Mucosa of stomach (tissue), 1 donor: ENCODE measurements at regions not wholly inside any gene's neighbourhood (a gene's known extent, or its start where the extent isn't known, plus 50 kb on each side); places are given as distances from the start of the nearest gene placed in this dataset.

Experiments
- H3K27me3 ChIP-seq: one replicate; pipeline ENCODE4 v1.7.0; 2013; ENCODE audit warnings: mild to moderate bottlenecking, low read length; ENCODE audit not compliant: control insufficient read depth, insufficient read depth
- H3K36me3 ChIP-seq: one replicate; pipeline ENCODE4 v1.7.0; 2013; ENCODE audit warnings: low read length; ENCODE audit not compliant: control insufficient read depth, insufficient read depth
- H3K4me1 ChIP-seq: one replicate; pipeline ENCODE4 v1.7.0; 2013; ENCODE audit warnings: mild to moderate bottlenecking, low read length; ENCODE audit not compliant: control insufficient read depth, insufficient read depth
- H3K4me3 ChIP-seq: one replicate; pipeline ENCODE4 v1.7.0; 2013; ENCODE audit warnings: low read length
- H3K9ac ChIP-seq: one replicate; pipeline ENCODE4 v1.7.0; 2013; ENCODE audit warnings: mild to moderate bottlenecking, low read length, moderate library complexity
- H3K9me3 ChIP-seq: one replicate; pipeline ENCODE4 v1.7.0; 2013; ENCODE audit warnings: mild to moderate bottlenecking, low read length, moderate library complexity; ENCODE audit not compliant: control insufficient read depth
- donor health status: Pancreatic carcinoma.

DNA sequence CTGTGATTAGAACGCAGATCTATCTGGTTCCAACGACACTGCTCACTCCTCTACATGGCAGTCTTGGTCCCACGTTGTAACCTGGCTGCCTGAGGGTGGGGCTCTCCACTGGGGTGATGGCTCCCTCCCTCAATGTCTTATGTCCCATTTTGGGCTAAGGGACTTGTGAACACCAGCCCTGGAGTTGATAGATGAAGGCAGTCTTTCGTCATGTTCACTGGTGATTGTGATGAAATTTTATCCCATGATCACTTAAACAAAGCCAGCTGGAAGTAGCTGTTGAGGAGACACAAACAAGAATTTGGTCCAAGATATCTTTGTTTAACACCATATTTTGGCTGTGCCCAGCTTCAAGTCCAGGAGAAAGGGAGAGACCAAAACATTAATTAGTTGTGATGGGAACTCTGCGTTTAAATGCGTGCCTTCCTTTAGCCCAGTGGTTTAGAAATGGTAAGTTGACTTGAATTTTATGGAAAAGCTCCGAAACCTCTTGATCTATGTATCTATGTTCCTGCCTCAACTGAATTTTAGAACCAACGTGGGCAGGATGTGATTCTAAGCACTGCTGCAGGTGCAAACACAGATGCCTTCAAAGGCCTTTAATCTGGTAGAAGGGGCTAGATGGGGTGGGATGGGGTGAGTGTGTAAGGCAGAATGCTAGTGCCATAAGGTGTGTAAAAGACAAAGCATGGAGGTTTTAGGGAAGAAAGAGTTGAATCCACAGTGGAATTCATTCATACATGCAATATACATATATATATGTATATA is 186.8 kb upstream of the IRX3 start:
- Histone ChIP-seq H3K27me3 (no peaks in the 10 kb centered on the region), H3K4me1 (no peaks in the 10 kb centered on the region), H3K4me3 (no peak overlapping the region), H3K36me3 (no peaks in the 10 kb centered on the region), H3K9ac (no peak overlapping the region), H3K9me3 (no peaks in the 10 kb centered on the region)

DNA sequence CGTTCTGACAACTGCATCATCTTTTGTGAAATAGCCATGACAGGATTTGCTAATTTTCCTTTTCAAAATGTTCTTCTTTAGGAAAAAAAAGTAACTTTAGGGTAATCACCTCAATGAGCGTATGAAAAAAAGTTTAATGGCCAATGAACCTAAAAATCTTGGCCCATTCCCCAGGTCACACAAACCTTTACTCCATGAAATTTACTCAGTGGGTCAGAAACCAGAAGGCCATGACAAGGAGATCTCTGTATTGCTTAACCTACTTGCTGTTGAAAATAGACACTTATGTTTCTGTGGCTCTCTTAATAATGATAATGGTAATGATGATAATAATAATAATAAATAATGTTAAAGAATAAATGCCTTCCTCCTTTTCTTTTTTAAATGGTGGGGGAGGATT is 180.8 kb upstream of the IRX3 start:
- H3K4me1 ChIP-seq = no peaks in the 10 kb centered on the region
- no peak overlapping the region for H3K4me3 ChIP-seq
- H3K9ac ChIP-seq = no peak overlapping the region
- H3K9me3 ChIP-seq = no peaks in the 10 kb centered on the region
- no peaks in the 10 kb centered on the region for H3K27me3 ChIP-seq
- no peaks in the 10 kb centered on the region for H3K36me3 ChIP-seq

DNA sequence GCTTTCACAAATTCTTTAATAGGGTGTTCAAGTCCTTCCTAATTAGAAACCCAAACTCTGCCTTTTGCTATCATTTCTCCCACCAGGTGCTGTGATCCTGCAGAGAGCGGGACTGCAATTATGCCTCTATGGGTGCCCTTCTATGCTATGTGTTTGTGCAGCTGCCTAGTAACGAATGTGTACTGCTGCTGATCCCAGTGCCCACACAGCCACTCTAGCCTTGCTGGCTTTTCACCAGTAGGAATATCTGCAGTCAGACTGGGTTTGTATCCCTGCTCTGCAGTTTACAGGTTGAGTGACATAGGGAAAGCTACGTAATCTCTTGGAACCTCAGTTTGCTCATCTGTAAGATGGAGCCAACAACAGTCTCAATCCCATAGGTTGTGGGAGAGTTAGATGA is 179.6 kb upstream of the IRX3 start:
- H3K4me1 ChIP-seq = no peaks in the 10 kb centered on the region
- no peaks in the 10 kb centered on the region for H3K9me3 ChIP-seq
- no peaks in the 10 kb centered on the region for H3K36me3 ChIP-seq

DNA sequence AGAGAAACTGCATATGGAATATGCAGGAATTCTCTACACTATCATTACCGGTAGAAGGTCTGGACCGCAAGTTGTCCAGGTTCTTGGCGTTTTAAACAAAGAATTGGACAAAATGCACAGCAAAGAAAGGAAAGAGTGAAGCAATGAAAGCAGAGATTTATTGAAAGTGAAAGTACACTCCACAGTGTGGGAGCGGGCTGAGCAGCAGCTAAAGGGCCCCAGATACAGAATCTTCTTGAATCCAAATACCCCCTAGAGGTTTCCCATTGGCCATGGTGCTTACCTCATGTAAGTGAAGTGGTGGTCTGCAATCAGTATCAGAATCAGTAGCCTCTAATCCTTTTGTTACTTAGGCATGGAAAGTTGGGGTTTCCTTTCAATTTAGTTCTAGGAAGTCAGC is 178.5 kb upstream of the IRX3 start:
- Histone ChIP-seq H3K36me3 (no peaks in the 10 kb centered on the region), H3K9me3 (no peaks in the 10 kb centered on the region), H3K27me3 (no peaks in the 10 kb centered on the region), H3K4me1 (no peaks in the 10 kb centered on the region), H3K4me3 (no peak overlapping the region), H3K9ac (no peak overlapping the region)

More for the DNA sequence above, 179.6 kb upstream of the IRX3 start:
- H3K4me3 ChIP-seq = no peak overlapping the region
- no peaks in the 10 kb centered on the region for H3K27me3 ChIP-seq
- H3K9ac ChIP-seq = no peak overlapping the region

DNA sequence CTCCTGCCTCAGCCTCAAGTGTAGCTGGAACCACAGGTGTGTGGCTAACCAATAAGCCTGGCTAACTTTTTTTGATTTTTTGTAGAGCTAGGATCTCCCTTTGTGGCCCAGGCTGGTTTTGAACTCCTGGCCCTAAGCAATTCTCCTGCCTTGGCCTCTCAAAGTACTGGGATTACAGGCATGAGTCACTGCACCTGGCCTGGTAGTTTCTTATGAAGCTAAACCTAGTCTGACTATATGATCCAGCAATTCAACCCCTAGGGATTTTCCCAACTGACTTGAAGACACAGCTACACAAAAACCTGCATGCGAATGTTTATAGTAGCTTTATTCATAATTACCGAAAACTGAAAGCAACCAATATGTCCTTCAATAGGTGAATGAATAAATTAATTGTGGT is 176.2 kb upstream of the IRX3 start:
- H3K9ac ChIP-seq = no peak overlapping the region
- no peaks in the 10 kb centered on the region for H3K36me3 ChIP-seq
- no peaks in the 10 kb centered on the region for H3K9me3 ChIP-seq
- no peaks in the 10 kb centered on the region for H3K4me1 ChIP-seq
- no peaks in the 10 kb centered on the region for H3K27me3 ChIP-seq
- no peak overlapping the region for H3K4me3 ChIP-seq

DNA sequence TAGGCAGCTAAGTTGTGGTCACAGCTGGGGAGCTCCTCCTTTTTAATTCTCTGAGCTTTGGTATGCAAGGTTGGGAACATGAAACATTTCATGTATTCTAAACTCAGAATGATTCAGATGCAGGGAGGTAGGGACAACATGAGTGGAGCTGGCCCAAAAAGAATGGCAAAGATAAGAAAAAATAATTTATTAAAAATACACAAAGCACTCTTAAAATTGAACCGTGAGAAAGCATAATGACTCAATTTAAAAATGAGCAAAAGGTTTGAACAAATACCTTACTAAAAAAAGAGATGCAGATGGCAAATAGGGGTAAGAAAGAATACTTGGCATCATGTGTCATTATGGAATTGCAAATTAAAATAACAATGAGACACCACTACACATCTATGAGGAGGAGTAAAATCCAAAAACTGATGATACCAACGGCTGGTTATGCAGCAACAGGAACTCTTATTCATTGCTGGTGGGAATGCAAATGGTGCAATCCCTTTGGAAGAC is 175.6 kb upstream of the IRX3 start:
- Histone ChIP-seq H3K9ac (no peak overlapping the region), H3K27me3 (no peaks in the 10 kb centered on the region), H3K4me3 (no peak overlapping the region), H3K4me1 (no peaks in the 10 kb centered on the region), H3K9me3 (no peaks in the 10 kb centered on the region), H3K36me3 (no peaks in the 10 kb centered on the region)

DNA sequence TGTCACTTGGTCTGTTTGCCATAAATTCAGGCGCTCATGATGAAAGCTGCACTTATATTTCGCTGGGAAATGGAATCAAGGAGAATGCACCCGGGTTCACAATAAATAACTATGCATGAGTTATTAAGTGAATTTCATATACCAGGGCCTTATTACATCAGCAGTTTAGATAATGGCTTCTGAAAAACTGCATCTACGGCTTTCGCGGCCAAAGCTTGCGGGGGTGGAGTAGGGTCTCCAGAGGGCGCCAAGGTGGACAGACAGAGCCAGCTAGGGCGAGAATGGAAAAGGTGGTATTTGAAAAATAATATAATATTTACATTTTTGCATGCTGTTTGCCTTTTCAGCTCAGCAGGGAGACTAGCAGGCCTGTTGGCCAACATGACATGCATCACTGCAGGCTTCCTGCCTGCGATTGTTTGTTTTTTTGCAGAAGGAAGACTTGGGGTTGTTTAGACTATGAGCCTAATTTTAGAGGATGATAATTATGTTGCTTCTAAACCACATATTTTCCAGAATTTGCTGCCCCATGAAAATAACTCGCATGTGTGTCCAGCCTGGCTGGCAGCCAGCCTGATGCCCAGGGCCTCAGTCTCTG is 173.8 kb upstream of the IRX3 start:
- H3K27me3 ChIP-seq = no peaks in the 10 kb centered on the region
- H3K4me3 ChIP-seq = no peak overlapping the region
- H3K36me3 ChIP-seq = no peaks in the 10 kb centered on the region
- no peaks in the 10 kb centered on the region for H3K4me1 ChIP-seq
- H3K9me3 ChIP-seq = no peaks in the 10 kb centered on the region
- no peak overlapping the region for H3K9ac ChIP-seq

DNA sequence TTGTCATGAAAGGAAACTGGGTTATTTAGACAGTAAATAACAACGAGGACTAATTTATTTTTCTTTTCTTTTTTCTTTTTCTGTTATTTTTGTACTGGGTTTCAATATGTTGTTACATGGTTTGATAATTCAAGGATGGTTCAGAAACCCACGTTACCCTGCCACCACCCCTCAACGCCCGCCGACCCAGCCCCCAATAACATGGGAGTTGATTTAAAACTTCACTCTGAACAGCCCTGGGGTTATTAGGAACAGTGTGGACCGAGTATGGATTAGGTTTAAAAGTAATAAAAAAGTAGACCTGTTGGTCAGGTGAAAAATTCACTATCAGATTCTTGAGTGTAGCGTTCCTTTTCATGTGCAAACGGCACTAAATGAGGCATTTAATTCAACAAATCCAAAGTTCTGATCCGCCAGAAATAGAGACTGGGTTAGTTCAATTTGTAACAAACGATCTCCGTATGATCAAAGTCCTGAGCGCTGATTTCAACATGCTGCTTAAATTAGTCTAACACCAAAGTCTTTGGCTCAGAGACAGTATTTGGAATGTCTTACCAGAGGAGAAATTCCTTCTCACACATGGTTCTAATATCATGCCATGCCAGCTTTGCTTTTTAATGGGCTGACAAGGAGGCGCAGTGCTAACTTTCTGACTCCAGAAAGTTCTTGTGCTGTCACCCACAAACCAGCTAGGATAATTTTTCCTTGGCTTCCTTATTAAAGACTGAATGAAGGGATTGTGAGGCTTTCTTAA is 173.1 kb upstream of the IRX3 start:
- H3K9me3 ChIP-seq = no peaks in the 10 kb centered on the region
- H3K9ac ChIP-seq = no peak overlapping the region
- no peaks in the 10 kb centered on the region for H3K36me3 ChIP-seq
- H3K4me3 ChIP-seq = no peak overlapping the region
- no peaks in the 10 kb centered on the region for H3K4me1 ChIP-seq
- no peaks in the 10 kb centered on the region for H3K27me3 ChIP-seq

DNA sequence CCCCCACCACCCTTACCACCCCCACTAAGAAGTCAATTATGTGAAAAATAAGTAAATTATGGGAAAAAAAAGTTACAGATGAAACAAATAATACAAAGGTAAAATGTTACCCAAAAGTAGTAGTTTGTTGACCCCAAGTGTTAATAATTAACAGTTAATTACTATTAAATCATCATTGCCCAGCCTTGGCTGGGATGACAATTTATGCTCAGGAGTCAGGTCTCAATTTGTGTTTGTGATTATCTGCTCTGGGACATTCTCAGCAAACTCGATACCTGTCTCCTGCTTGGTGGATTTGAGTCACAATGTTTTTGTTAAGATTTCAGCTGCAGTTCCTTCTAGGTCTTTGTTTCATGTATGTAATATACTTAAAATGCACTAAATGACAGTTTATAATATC is 172.3 kb upstream of the IRX3 start:
- no peaks in the 10 kb centered on the region for H3K27me3 ChIP-seq
- no peaks in the 10 kb centered on the region for H3K9me3 ChIP-seq
- H3K4me3 ChIP-seq = no peak overlapping the region
- no peaks in the 10 kb centered on the region for H3K4me1 ChIP-seq
- no peak overlapping the region for H3K9ac ChIP-seq
- no peaks in the 10 kb centered on the region for H3K36me3 ChIP-seq

DNA sequence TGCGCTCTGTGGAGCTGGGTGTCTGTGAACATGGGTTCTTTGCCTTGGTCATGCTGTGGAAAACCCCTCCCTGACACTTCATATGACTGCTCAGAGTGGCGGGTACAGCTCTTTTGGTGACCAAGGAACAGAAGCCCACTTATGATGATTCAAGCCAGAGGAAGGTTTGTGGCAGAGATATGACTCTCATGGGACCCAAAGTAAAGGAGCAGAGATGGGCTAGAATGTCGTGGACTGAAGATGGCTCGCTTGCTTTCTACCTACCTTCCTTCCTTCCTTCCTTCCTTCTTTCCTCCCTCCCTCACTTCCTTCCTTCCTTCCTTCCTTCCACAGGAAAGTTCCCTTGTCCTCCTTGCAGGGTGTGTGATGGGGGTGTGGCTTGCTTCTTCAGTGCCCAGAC is 169.7 kb upstream of the IRX3 start:
- Histone ChIP-seq H3K4me3 (no peak overlapping the region), H3K4me1 (no peaks in the 10 kb centered on the region), H3K9ac (no peak overlapping the region), H3K9me3 (no peaks in the 10 kb centered on the region), H3K36me3 (no peaks in the 10 kb centered on the region), H3K27me3 (no peaks in the 10 kb centered on the region)

DNA sequence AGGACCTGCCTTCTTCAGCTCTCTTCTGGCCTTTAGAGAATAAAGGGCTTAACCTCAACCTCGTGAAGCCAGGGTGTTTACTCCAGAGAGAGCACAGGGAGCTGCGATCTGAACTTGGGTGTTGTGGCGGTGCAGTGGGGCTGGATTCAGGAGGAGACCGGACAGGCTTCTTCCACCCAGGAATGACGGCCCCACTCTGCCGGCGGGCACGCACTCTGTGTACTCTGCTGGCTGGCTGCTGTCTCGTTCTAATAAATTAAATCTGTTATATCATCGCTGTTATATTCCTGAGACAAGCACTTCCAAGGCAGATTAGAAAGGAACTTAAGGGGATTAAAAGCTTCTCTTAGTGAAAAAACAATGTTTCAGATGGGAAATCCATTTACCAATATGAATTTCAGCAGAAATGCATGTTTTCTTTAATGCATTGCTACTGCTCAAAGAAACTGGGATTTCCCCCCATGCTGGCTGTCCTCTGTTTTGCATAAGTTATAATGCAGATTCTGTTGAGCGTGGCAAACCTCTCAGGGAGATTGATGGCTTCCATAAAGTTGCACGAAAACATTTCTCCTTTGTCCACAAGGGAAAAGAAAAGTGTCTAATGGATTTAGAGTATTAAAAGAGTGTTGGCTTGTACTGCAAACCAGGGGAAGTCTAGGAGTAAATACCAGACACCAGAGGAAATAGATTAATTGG is 168.6 kb upstream of the IRX3 start:
- H3K4me1 ChIP-seq = no peaks in the 10 kb centered on the region
- H3K27me3 ChIP-seq = no peaks in the 10 kb centered on the region
- no peaks in the 10 kb centered on the region for H3K36me3 ChIP-seq
- no peaks in the 10 kb centered on the region for H3K9me3 ChIP-seq
- H3K9ac ChIP-seq = no peak overlapping the region
- H3K4me3 ChIP-seq = no peak overlapping the region

DNA sequence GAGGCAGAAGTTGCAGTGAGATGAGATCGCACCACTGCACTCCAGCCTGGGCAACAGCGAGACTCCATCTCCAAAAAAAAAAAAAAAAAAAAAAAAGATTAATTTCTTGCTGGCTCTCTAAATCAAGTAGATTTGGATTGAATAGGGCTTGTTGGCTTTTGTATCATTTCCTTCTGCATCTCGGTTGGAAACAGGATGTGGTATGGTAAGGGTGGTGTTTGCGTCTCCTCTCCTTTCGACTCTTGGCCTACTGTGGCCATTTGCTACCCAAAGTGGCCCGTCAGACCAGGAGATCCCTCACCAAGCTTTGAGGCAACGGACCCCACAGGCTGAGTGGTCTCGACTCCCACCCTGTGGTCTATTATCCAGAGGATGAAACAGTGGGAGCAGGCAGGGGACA is 168.0 kb upstream of the IRX3 start:
- no peaks in the 10 kb centered on the region for H3K4me1 ChIP-seq
- H3K36me3 ChIP-seq = no peaks in the 10 kb centered on the region
- H3K4me3 ChIP-seq = no peak overlapping the region
- H3K27me3 ChIP-seq = no peaks in the 10 kb centered on the region
- H3K9ac ChIP-seq = no peak overlapping the region
- no peaks in the 10 kb centered on the region for H3K9me3 ChIP-seq
